ENCODE measurements at regions not wholly inside any gene's neighbourhood (a gene's known extent, or its start where the extent isn't known, plus 50 kb on each side); places are given as distances from the start of the nearest gene placed in this dataset.

GRCh38 chr12:114920771-114921554, 237.0 kb upstream of the TBX3 start:
- H3K27ac ChIP-seq (ENCODE audit: low read depth in 1 of 2, low read length in 2 of 2), result no peak overlapping the region
- H3K36me3 Mint-ChIP-seq, result no peaks in the 10 kb centered on the region
- H2AFZ ChIP-seq (ENCODE audit: insufficient read depth, low read depth, low read length, poor library complexity, severe bottlenecking), result no peak overlapping the region
- no peak overlapping the region for H3K4me2 ChIP-seq (replicated peaks; ENCODE audit: extremely low read depth, low read length, poor library complexity, severe bottlenecking)
- H3K9ac ChIP-seq (ENCODE audit: insufficient read depth, low read length, poor library complexity, severe bottlenecking), result no peak overlapping the region
- no peaks in the 10 kb centered on the region for H3K79me2 ChIP-seq (ENCODE audit: insufficient read depth, low read length)
- no peaks in the 10 kb centered on the region for H3K4me1 Mint-ChIP-seq
- intact Hi-C loops (cut with micrococcal nuclease), result no loop called here
- no peak for DNase-seq
- H3K27ac Mint-ChIP-seq, result no peak overlapping the region
- no peaks in the 10 kb centered on the region for H3K36me3 ChIP-seq (replicated peaks in 1 of 2; ENCODE audit: control insufficient read depth in 1 of 2, insufficient read depth in 2 of 2, low read length in 2 of 2)
- H3K27me3 Mint-ChIP-seq (ENCODE audit: low read depth in 3 of 3), result peaks cover 0 to 3% (median 0%) of the 10 kb centered on the region in 3 donors
- H3K9me3 ChIP-seq (replicated peaks in 1 of 2; ENCODE audit: control insufficient read depth in 1 of 2, insufficient read depth in 1 of 2, low read length in 2 of 2), result peaks cover 17 to 18% of the 10 kb centered on the region in 2 donors
- WGBS (ENCODE audit: insufficient coverage), result 68% methylated on average over 2 of the region's 5 CpGs
- TF ChIP-seq CTCF (IDR thresholded peaks at IDR 0.05), result no peak
- no peaks in the 10 kb centered on the region for H3K4me1 ChIP-seq (ENCODE audit: control insufficient read depth in 1 of 2, insufficient read depth in 2 of 2, low read length in 2 of 2)
- no peak overlapping the region for H3K4me3 Mint-ChIP-seq
- H3K4me3 ChIP-seq (replicated peaks in 1 of 3; ENCODE audit: low read depth in 2 of 3, low read length in 3 of 3), result no peak overlapping the region
- H3K27me3 ChIP-seq (ENCODE audit: control insufficient read depth in 2 of 2, insufficient read depth in 2 of 2, low read length in 2 of 2), result no peaks in the 10 kb centered on the region
- peaks cover 2 to 28% (median 22%) of the 10 kb centered on the region in 7 donors for H3K9me3 Mint-ChIP-seq
- no peaks in the 10 kb centered on the region for H4K20me1 ChIP-seq (ENCODE audit: insufficient read depth, low read length)

GRCh38 chr12:114919479-114919878, 235.5 kb upstream of the TBX3 start:
- no peaks in the 10 kb centered on the region for H3K36me3 Mint-ChIP-seq
- no peaks in the 10 kb centered on the region for H4K20me1 ChIP-seq (ENCODE audit: insufficient read depth, low read length)
- no peak overlapping the region for H3K27ac Mint-ChIP-seq
- DNase-seq, result no peak
- no peak for TF ChIP-seq CTCF (IDR thresholded peaks at IDR 0.05)
- no peaks in the 10 kb centered on the region for H3K4me1 ChIP-seq (ENCODE audit: control insufficient read depth in 1 of 2, insufficient read depth in 2 of 2, low read length in 2 of 2)
- no peak overlapping the region for H2AFZ ChIP-seq (ENCODE audit: insufficient read depth, low read depth, low read length, poor library complexity, severe bottlenecking)
- intact Hi-C loops (cut with micrococcal nuclease), result no loop called here
- H3K27me3 ChIP-seq (ENCODE audit: control insufficient read depth in 2 of 2, insufficient read depth in 2 of 2, low read length in 2 of 2), result no peaks in the 10 kb centered on the region
- H3K9ac ChIP-seq (ENCODE audit: insufficient read depth, low read length, poor library complexity, severe bottlenecking), result no peak overlapping the region
- H3K4me3 Mint-ChIP-seq, result no peak overlapping the region
- WGBS (ENCODE audit: insufficient coverage), result no CpG with 5 or more reads among the region's 8 CpGs
- no peak overlapping the region for H3K27ac ChIP-seq (ENCODE audit: low read depth in 1 of 2, low read length in 2 of 2)
- H3K4me1 Mint-ChIP-seq, result no peaks in the 10 kb centered on the region
- peaks cover 2 to 27% (median 19%) of the 10 kb centered on the region in 7 donors for H3K9me3 Mint-ChIP-seq
- no peak overlapping the region for H3K4me2 ChIP-seq (replicated peaks; ENCODE audit: extremely low read depth, low read length, poor library complexity, severe bottlenecking)
- peaks cover 0 to 3% (median 0%) of the 10 kb centered on the region in 3 donors for H3K27me3 Mint-ChIP-seq (ENCODE audit: low read depth in 3 of 3)
- H3K79me2 ChIP-seq (ENCODE audit: insufficient read depth, low read length), result no peaks in the 10 kb centered on the region
- H3K36me3 ChIP-seq (replicated peaks in 1 of 2; ENCODE audit: control insufficient read depth in 1 of 2, insufficient read depth in 2 of 2, low read length in 2 of 2), result no peaks in the 10 kb centered on the region
- no peak overlapping the region for H3K4me3 ChIP-seq (replicated peaks in 1 of 3; ENCODE audit: low read depth in 2 of 3, low read length in 3 of 3)
- H3K9me3 ChIP-seq (replicated peaks in 1 of 2; ENCODE audit: control insufficient read depth in 1 of 2, insufficient read depth in 1 of 2, low read length in 2 of 2), result peaks cover 17 to 18% of the 10 kb centered on the region in 2 donors
